ENCODE measurements at regions not wholly inside any gene's neighbourhood (a gene's known extent, or its start where the extent isn't known, plus 50 kb on each side); places are given as distances from the start of the nearest gene placed in this dataset.

DNA sequence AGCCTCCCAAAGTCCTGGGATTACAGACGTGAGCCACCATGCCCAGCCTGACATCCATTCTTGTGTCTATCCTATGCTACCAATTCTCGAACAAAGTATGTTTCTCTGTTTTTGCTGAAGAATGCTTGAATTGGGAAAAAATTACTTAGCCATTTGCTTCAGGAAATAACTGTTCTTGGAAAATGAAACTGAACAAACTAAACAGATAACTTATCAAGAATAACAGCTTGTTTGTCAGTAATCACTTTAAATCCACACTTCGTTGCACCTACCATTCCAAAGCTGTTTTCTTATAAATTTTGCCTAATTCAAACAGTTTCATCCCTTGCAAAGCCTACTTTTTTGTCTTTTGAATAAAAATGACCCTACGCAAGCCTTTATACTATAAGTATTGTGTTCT lies 672.9 kb downstream of the SUCLG1 start:
- no peak for DNase-seq (ENCODE audit: low spot score)

DNA sequence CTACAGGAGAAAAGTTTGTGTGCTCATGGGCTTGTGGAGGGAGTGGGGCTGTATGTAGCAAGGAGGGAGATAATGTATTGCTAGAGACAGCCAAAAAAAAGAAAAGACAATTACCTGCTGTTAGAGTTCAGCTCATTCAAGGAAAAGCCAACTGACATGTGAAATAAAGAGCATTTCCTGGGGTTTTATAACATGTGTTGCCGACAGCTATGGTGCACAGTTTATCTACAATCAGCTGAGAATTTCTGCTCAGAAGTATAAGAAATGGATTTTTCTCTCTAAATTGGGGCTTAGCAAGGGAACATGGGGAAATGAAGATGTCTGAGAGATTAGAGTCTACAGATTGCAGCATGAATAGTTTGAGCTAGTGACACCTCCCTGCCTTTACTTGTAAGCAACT lies 674.1 kb downstream of the SUCLG1 start:
- DNase-seq (ENCODE audit: low spot score) = no peak

DNA sequence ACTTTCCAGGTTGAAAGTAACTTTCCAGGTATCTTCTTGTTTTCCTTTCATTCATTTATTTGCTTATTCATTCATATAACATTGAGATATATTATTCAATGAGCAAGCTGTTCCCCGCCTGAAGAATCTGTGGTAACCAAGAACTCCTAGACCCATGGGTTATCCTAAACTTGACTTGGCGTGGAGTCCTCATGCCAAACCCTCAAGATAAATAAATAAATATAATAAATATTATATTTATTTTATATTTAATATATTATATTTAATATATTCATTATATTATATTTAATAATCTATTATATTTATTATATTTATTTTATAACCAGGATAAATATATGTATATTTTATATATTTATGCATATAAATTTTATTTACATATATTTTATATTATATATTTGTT lies 674.8 kb downstream of the SUCLG1 start:
- DNase-seq (ENCODE audit: low spot score) = no peak

DNA sequence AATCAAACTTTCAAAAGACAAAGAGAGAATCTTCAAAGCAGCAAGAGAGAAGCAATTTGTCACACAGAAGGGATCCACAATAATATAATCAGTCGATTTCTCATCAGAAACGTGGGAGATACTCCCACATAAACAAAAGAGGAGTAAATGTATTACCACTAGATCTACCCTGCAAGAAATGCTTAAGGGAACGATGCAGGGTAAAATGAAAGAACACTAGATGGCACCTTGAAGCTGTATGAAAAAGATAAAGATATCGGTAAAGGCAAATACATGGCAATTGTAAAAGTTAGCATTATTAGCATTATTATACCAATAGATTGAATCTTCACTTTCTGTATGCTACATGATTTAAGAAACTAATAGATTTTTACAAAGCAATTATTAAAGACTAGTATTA lies 677.0 kb downstream of the SUCLG1 start:
- no peak for DNase-seq (ENCODE audit: low spot score)

DNA sequence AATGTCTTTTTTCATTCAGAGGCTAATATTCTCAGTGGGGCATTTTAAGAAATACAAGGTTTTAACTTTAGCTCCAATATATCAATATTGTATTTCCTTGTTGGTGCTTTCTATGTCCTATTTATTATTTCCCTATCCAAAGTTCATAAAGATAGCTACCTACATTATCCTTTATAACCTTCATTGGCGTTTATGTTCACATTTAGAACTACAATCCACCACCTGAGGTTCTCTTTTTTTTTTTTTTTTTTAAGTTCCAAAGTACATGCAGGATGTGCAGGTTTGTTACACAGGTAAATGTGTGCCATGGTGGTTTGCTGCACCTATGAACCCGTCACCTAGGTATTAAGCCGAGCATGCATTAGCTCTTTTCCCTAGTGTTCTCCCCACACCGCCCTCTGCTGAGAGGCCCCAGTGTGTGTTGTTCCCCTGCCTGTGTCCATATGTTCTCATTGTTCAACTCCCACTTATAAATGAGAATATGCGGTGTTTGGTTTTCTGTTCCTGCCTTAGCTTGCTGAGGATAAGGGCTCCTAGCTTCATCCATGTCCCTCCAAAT lies 694.6 kb downstream of the SUCLG1 start:
- DNase-seq (ENCODE audit: low spot score) = no peak

DNA sequence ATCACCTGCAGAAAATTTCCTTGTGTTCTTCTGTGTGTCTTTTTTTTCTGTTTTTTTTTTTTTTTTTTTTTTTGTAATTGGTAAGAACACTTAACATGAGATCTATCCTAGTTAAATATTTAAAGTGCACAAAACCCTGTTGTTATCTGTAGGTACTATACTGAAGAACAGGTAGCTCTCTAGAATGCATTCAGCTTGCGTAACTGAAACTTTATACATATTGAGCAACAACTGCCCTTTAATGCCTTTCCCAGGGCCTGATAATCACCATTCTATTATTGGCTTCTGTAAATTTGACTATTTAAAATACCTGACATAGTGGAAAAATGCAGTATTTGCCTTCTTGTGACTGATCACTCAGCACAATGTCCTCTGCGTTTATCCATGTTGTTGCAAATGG lies 701.8 kb downstream of the SUCLG1 start:
- DNase-seq (ENCODE audit: low spot score) = no peak

DNA sequence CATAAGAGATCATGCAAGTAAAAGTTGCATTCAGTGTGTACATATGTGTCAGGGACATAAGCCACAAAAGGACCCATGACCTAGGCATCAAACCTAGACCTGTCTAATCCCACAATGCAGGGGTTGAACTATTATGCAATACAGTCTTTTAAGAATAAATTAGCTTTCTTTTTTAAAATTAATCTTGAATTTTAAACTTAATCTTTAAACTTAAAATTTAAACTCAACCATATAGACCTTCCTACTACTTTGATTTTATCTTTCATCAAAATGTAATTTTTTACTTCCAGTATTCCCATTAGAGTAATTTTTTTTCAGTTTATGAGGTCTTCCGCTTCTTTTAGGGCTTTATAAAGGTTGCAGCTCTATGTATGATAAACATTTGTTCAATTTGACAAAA lies 702.9 kb downstream of the SUCLG1 start:
- no peak for DNase-seq (ENCODE audit: low spot score)

DNA sequence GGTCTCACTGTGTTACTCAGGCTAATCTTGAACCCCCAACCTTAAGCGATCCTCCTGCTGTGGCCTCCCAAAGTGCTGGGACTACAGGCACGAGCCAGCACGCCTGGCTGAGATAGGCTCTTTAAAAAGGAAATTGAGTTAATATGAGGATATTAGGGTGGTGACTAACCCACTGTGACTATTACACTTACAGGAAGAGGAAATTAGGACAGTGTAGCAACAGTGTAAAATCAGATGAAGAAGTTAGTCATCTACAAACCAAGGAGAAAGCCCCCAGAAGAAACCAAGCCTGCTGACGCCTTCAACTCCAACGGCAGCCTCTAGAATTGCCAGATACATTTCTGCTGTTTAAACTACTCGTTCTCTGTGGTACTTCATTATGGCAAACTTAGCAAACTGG lies 711.9 kb downstream of the SUCLG1 start:
- no peak for DNase-seq (ENCODE audit: low spot score)

DNA sequence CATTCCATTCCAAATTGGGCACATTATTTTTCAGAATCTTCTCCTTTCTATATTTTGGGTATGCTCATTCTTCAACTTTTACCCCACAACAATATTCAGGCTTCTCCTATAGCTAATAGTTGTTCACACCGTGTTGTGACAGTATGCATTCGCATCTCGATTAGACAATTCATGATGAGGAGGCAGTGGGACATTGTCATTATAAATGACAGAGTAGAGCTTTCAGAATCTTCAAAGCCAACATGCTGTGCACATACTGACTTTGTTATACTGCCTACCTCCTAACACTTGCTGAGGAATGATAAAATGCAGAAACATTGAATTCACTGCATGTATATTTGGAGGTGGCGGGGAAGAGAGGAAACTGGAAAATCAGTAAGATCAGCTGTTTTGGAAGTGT lies 714.2 kb downstream of the SUCLG1 start:
- no peak for DNase-seq (ENCODE audit: low spot score)

DNA sequence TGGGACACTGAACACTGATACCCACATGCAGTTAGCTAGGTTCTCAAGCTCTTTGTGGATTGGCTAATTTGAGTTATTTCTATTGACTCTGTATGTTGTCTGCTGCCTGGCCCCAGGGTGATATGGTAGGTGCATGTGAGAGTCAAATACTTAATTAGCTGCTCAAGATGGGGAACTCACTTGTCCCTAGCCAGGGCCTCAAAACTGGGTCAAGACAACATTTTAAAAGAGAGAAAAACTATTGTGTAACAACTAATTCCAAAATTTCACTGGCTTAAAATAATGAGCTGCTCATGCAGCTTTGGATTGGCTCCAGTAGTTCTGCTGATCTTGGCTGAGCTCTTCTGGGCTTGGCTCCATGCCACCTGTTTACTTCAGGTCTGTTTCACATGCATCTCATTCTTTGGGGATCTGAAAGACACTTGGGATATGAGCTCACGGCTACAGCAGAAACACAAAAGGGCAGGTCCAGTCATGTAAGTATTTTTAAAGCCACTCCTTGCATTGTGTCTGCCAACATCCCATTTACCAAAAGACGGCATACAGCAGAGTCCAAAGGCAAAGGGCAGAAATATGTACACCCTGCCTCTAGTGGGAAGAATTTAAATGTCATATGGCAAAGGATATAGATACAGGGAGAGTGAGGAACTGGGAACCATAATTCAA lies 716.8 kb downstream of the SUCLG1 start:
- no peak for DNase-seq (ENCODE audit: low spot score)

DNA sequence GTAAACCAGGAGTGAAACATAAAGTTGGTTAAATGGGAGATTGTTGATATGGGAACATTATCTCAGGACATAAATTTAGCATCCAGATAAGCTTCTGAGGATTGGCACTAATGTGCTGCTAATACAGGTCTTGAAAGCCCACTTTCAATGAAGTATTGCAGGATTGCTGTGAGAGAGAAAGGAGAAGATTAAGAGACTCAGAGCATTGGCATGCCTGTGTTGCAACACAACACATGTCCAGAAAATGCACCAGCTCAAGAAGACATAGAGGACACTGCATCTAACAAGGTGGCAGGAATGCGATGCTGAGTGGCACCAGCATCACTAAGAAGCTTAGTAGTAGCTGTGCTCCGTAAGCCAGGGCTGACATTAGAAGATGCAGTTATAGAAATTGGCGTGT lies 728.9 kb downstream of the SUCLG1 start:
- no peak for DNase-seq (ENCODE audit: low spot score)

DNA sequence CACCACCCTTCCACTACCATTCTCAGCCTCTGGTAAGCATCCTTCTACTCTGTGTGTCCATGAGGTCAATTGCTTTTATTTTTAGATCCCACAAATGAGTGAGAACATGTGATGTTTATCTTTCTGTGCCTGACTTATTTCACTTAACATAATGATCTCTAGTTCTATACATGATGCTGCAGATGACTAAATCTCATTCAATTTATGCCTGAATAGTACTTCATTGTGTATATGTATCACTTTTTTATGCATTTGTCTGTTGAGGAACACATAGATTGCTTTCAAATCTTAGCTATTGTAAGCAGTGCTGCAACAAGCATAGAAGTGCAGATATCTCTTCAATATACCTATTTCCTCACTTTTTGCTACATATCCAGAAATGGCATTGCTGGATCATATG lies 733.3 kb downstream of the SUCLG1 start:
- no peak for DNase-seq (ENCODE audit: low spot score)

DNA sequence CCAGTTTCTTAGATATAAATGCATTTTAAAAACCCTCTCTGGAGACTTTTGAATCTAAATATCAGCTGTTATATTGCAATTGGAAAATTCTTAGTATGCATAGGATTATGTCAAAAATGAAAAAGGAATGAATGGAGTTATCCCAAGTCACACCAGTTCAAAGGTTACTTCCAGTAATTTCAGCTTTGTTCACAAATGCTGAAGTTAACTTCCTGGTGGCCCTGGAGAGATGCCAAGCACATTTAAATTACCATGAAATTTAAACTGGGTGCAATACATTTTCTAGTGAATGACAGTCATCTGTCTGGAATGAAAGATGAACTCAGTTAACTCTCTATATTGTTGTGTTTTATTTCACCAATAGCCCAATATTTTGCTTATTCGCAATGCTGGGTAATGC lies 753.9 kb downstream of the SUCLG1 start:
- no peak for DNase-seq (ENCODE audit: low spot score)

DNA sequence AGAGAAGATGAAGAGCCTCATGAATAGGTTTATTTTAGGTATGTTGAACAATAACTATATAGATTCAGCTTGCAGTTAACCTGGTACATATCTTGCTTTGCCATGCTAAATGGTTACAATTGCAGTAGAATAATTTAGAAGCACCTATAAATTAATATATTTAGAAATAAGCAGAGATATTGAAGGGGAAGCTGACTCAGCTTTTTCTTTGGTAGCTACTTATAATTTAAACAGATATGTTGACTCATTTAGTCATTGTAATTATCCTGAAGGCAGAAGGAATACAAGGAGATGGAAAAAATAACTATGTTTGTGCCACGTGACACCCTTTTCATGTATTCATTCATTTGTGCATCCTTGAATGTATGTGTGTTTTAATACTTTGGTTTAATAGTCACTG lies 755.5 kb downstream of the SUCLG1 start:
- DNase-seq (ENCODE audit: low spot score) = no peak

DNA sequence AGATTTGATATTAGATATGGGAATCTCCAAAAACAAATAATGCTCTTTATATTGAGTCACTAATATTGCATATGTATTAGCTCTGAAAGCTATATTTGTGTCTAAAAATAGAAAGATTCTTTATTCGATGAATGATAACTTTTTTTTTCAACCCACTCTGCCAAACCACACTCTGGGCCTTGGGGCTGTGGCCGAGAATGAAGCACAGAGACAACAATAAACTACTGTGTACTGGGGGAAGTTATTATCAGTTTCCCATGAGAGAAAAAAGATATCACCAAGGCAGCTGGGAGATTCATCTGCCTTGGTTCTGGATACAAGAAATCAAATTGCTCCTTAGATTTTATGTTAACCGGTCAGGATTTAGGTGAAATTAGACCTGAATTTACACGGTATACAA lies 762.2 kb downstream of the SUCLG1 start:
- DNase-seq (ENCODE audit: low spot score) = no peak

DNA sequence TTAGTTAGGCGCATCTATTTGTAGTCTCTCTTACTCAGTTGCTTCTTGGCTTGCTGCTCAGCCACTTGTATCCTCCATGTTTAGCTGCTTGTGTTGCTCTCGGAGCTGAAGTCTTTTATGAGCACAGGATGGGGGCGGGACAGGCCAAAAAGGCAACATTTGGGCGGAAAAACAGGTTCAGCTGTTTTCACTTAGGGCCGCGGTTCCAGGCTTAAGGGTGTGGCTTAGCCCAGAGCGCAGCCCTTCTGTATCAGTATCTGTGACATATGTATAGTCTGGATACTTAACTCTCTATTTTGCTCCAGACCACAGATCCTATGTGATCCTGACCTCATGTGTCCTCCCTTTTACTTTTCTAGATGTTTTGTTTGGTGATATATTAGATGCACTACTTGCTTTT lies 763.5 kb downstream of the SUCLG1 start:
- no peak for DNase-seq (ENCODE audit: low spot score)

DNA sequence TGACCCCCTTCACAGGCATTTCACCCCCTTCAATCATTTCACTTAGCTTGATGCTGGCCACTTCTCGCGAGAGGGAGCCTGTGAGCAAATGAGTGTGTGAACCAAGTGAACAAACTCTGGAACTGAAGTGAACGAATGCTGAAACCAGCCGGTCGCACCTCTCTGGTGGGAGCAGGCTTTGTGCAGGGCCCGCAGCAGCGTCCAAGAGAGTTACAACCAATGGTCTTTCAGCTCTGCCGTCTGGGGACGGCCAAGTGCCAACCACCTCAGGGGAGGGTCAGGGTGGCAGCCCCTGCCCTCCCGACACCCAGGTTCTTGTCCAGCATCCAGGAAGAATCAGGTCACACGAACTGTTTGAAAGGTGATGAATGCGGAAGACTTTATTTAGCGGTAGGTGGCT lies 764.0 kb downstream of the SUCLG1 start:
- DNase-seq (ENCODE audit: low spot score) = no peak

DNA sequence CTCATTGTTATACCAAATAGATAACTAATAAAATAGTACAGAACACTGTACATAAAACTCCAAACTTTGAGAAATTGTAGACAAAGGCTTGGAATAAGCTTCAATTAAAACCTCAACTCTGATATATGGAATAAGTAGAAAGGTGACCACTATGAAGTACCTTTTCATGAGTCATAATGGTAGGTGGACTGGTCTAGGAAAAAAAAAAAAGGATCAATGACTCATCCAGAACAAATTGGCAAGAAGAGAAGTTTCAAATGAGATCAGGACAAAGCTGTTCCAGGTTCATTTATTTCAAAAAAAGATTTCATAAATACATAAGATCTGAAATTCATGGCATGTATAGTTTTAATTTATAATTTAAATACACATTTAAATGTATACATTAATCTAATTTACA lies 769.7 kb downstream of the SUCLG1 start:
- no peak for DNase-seq (ENCODE audit: low spot score)

DNA sequence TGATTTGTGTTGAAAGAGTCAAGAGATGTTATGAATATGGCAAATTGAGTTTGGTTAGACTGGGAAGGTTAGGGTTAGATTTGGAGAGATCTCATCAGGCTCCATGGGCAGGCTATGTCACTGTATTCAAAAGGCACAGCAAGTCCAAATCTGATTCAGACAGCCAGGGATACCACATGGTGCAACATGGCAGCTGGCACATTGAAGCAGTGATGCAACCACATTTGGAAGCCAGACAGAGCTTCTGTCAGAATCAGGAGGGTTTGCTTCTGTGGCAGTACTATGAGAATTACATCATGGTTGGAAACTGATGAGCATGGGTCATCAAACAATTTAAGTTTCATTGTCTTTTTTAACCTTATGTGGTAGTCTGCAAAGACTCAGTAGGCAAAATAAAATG lies 772.2 kb downstream of the SUCLG1 start:
- peak; percentile 86 for DNase-seq (ENCODE audit: low spot score)

DNA sequence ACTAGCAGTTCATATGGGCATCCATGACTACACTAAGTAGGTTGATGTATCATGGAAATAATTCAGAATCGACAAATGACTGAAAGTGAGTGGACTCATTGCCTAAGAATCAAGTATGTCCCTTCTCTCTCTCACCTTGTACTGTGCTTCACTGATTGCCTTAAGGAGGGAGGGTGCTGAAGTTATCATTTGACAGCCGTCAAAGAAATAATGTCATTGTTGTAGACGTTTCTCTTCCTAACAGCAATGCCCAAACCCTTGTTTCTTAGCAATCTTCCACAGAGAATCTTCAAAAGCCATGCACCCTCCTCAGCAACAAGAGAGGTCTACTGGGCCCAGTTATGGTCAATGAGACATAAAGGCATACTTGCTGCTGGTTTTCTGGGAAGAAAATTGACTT lies 785.0 kb downstream of the SUCLG1 start:
- no peak for DNase-seq (ENCODE audit: low spot score)

DNA sequence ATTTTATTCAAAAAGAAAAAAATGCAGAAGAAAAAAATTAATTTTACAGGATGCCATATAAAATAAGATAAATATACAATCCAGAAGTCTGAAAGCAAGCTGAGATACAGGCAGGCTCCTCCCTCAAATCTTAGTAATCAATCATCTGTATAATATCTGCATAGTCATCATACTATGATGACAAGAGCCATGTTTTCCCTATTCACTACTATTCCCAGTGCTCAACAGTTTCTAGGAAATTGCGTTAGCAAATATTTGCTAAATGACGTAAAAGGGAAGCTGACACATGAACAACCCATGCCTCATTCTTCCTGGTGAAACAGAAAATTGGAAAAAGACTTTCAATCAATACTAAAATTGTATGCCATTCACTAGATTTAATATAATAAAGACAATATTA lies 793.2 kb downstream of the SUCLG1 start:
- DNase-seq (ENCODE audit: low spot score) = no peak

DNA sequence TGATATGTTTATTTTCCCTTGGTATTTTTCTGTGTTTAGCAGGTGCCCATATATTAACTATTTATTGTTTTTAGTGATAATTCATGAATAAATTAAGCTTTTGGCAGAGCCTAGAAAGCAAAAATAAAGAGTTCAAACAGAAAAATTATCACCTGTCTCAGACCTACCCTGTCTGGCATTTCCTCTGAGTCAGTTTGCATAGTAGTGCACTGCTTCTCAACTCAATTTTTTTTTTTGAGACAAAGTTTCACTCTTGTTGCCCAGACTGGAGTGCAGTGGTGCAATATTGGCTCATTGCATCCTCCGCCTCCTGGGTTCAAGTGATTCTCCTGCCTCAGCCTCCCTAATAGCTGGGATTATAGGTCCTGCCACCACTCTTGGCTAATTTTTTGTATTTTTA lies 793.9 kb downstream of the SUCLG1 start:
- DNase-seq (ENCODE audit: low spot score) = no peak

DNA sequence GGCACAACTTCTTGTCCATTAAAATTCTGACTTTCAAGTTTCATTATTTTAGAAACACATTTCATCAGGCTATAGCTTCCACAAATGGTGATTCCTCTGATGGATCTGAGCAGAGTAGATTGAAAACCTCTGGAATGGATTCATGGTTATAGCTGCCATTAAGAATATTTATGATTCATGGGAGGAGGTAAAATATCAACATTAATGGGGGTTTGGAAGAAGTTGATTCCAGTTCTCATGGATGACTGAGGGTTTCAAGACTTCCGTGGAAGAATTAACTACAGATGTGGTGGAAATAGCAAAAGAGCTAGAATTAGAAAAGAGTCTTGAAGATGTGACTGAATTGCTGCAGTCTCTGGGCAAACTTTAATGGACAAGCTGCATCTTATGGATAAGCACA lies 797.4 kb downstream of the SUCLG1 start:
- no peak for DNase-seq (ENCODE audit: low spot score)

DNA sequence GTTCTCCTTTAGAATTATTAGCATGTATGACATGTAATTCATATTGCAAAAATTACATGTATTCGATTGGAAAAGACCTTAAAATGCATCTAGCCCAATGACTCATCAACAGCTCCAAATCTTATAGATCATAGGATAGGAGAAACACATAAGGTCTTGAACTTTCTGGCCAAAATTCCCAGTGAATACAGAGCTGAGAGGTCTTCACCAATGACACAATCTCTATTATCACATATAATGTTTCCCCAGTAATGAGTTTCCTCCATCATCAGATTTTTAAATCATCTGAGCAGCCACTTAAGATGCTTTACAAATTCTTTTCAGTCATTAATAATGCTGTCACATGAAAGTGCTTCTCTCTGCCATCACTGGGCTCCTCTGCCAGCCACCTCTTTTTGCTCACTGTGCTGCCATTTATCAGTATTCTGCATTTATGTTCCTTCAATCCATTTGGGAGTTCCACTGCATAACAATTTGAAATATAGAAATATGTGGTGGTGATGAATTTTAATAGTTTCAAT lies 804.9 kb downstream of the SUCLG1 start:
- DNase-seq (ENCODE audit: low spot score) = no peak

All from globus pallidus (tissue), 1 donor.